Prostate gland (tissue), 2 donors: ENCODE measurements at regions not wholly inside any gene's neighbourhood (a gene's known extent, or its start where the extent isn't known, plus 50 kb on each side); places are given as distances from the start of the nearest gene placed in this dataset.

Experiments used
- DNase-seq: peaks from one replicate; pipeline ENCODE4 v3.0.0-alpha.2; 2019; ENCODE audit warnings: low spot score
- H3K27ac ChIP-seq, 2 donors: fragments of 200-600 bp; sonication (generic); 2 replicates each; pipeline ENCODE4 v1.5.1; 2017 to 2019
- H3K27me3 ChIP-seq: fragments of 200-600 bp; sonication (generic); replicated peaks from 2 replicates; pipeline ENCODE4 v1.5.1; 2019; ENCODE audit not compliant: insufficient read depth
- H3K36me3 ChIP-seq, 2 donors: fragments of 200-600 bp; sonication (generic); 1 replicate in 1 of 2; 2 replicates in 1 of 2; pipeline versions ENCODE4 v1.5.1 to v1.8.1; 2017 to 2019
- H3K4me1 ChIP-seq: fragments of 200-600 bp; sonication (generic); replicated peaks from 2 replicates; pipeline ENCODE4 v1.5.1; 2019
- H3K4me3 ChIP-seq, 2 donors: fragments of 200-600 bp; sonication (generic); 2 replicates each; pipeline ENCODE4 v1.5.1; 2017 to 2019
- H3K9me3 ChIP-seq: fragments of 200-600 bp; sonication (generic); 2 replicates; pipeline ENCODE4 v1.5.1; 2017
- POLR2A ChIP-seq: fragments of 450-650 bp; IDR thresholded peaks from one replicate; pipeline ENCODE4 v1.6.1; 2016; ENCODE audit warnings: antibody characterized with exemption, mild to moderate bottlenecking
- POLR2AphosphoS5 ChIP-seq: sonication (generic); formaldehyde crosslinking; IDR thresholded peaks from one replicate; pipeline ENCODE4 v1.6.1; 2017; ENCODE audit warnings: antibody characterized with exemption
- WGBS: methylation state at CpG from one replicate; pipeline ENCODE4 v1.1.5; 2018; 5-methylcytosine and 5-hydroxymethylcytosine counted together
- intact Hi-C: fragments of 100-400 bp; cut with DNase I; formaldehyde crosslinking; loops from one replicate; pipeline ENCODE4 v1.14.2; 2022
- TF ChIP-seq, protein P1 (sequence below), 4 experiments: fragments of 200-600 bp in 2 of 4; fragments of 450-650 bp in 2 of 4; sonication (generic) in 2 of 4; IDR thresholded peaks; 1 replicate in 3 of 4; 2 replicates in 1 of 4; pipeline ENCODE4 v1.5.1; 2016 to 2019; ENCODE audit warnings: antibody characterized with exemption in 4 of 4, mild to moderate bottlenecking in 2 of 4, moderate library complexity in 2 of 4

GRCh38 chr10:58918887-58919286 is 257.6 kb upstream of the PHYHIPL start:
- Histone ChIP-seq H3K36me3 (no peaks in the 10 kb centered on the region), H3K27me3 (no peaks in the 10 kb centered on the region), H3K9me3 (no peaks in the 10 kb centered on the region), H3K4me3 (no peak overlapping the region), H3K4me1 (no peaks in the 10 kb centered on the region), H3K27ac (no peak overlapping the region)
- intact Hi-C loops, result no loop called here
- TF ChIP-seq POLR2AphosphoS5, result no peak
- TF ChIP-seq, protein P1, sequence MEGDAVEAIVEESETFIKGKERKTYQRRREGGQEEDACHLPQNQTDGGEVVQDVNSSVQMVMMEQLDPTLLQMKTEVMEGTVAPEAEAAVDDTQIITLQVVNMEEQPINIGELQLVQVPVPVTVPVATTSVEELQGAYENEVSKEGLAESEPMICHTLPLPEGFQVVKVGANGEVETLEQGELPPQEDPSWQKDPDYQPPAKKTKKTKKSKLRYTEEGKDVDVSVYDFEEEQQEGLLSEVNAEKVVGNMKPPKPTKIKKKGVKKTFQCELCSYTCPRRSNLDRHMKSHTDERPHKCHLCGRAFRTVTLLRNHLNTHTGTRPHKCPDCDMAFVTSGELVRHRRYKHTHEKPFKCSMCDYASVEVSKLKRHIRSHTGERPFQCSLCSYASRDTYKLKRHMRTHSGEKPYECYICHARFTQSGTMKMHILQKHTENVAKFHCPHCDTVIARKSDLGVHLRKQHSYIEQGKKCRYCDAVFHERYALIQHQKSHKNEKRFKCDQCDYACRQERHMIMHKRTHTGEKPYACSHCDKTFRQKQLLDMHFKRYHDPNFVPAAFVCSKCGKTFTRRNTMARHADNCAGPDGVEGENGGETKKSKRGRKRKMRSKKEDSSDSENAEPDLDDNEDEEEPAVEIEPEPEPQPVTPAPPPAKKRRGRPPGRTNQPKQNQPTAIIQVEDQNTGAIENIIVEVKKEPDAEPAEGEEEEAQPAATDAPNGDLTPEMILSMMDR (IDR thresholded peaks at IDR 0.05), result no peak
- TF ChIP-seq POLR2A, result no peak
- WGBS, result 97% methylated on average over 2 of the region's 2 CpGs
- DNase-seq, result no peak

DNA sequence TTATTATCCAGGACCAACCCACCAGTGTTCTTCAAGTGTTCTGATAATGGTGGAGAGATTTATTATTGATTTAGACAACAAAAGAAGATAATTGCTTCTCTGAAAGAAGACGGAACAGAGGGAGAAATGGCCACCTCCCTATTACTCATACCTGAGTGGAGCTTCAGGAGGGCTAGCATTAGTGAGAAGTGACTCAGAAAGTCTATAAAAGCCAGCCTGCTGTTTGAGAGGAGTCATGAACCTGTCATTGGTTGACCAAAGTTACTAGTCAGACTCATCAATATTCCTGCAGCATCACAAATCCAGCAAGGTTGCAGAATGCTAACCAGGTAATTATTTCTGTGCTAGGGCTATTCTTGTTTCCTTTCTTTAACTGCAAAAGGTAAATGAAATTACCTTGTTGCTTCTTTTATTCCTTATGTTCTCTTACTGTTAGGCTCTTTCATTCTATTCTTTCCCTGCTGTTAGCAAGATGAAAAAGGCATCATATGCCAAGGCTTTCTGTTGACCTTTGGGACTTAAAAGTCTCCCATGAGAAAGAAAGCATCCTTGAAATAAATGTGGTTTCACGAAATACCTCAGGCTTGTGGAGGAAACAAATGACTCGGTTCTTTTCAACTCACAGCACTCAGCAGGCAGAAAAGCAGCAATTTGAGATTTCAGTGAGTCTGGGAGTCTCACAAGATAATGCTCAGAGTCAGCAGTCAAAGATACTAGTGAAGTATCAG is 256.4 kb upstream of the PHYHIPL start:
- Histone ChIP-seq H3K4me1 (no peaks in the 10 kb centered on the region), H3K36me3 (no peaks in the 10 kb centered on the region), H3K27me3 (no peaks in the 10 kb centered on the region), H3K4me3 (no peak overlapping the region), H3K27ac (no peak overlapping the region), H3K9me3 (no peaks in the 10 kb centered on the region)
- intact Hi-C loops, result no loop called here
- no peak for DNase-seq
- TF ChIP-seq POLR2AphosphoS5, result no peak
- no peak for TF ChIP-seq POLR2A
- TF ChIP-seq, protein P1 (IDR thresholded peaks at IDR 0.05), result no peak
- 29% methylated on average over 3 of the region's 3 CpGs for WGBS

- Histone ChIP-seq H3K4me1 (no peaks in the 10 kb centered on the region), H3K27me3 (no peaks in the 10 kb centered on the region), H3K27ac (no peak overlapping the region), H3K4me3 (no peak overlapping the region), H3K9me3 (no peaks in the 10 kb centered on the region), H3K36me3 (no peaks in the 10 kb centered on the region)
- TF ChIP-seq, protein P1 (IDR thresholded peaks at IDR 0.05), result no peak
- no peak for TF ChIP-seq POLR2A
- no peak for TF ChIP-seq POLR2AphosphoS5
- intact Hi-C loops, result no loop called here
- no peak for DNase-seq
Observed at GRCh38 chr10:58920655-58921003, 255.8 kb upstream of the PHYHIPL start.

DNA sequence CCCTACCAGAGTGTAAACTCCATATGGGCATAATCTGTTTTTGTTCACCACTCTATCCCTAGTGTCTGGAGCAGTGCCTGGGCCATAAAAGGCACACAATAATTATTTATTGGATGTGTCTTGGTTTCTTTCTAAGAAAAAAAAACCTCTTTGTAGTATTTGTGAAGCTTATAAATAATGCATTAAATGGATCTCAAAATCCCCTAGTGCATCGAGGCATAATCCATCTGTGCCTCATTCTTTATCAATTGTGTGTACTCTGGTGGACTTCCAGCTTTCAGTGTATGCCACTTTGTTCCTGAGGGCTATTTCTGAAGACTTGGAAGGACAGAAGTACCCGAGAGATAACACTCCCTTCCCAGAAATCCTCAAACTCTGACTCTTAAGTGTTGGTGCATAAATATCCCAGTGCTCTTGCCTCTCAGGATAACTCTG is 255.0 kb upstream of the PHYHIPL start:
- no peak overlapping the region for H3K27ac ChIP-seq
- 28% methylated on average over 2 of the region's 2 CpGs for WGBS
- no peak for DNase-seq
- intact Hi-C loops, result no loop called here
- H3K4me3 ChIP-seq, result no peak overlapping the region
- H3K9me3 ChIP-seq, result no peaks in the 10 kb centered on the region
- H3K4me1 ChIP-seq, result no peaks in the 10 kb centered on the region
- no peaks in the 10 kb centered on the region for H3K27me3 ChIP-seq
- no peaks in the 10 kb centered on the region for H3K36me3 ChIP-seq
- TF ChIP-seq POLR2A (no peak), POLR2AphosphoS5 (no peak)
- TF ChIP-seq, protein P1 (IDR thresholded peaks at IDR 0.05), result no peak

GRCh38 chr10:58925381-58925780 is 251.1 kb upstream of the PHYHIPL start:
- Histone ChIP-seq H3K9me3 (no peaks in the 10 kb centered on the region), H3K36me3 (no peaks in the 10 kb centered on the region), H3K4me1 (no peaks in the 10 kb centered on the region), H3K27ac (no peak overlapping the region), H3K4me3 (no peak overlapping the region), H3K27me3 (no peaks in the 10 kb centered on the region)
- DNase-seq, result no peak
- WGBS, result 37% methylated on average over 2 of the region's 2 CpGs
- TF ChIP-seq POLR2AphosphoS5 (no peak), POLR2A (no peak)
- TF ChIP-seq, protein P1 (IDR thresholded peaks at IDR 0.05), result no peak
- intact Hi-C loops, result no loop called here
